ENCODE measurements at regions not wholly inside any gene's neighbourhood (a gene's known extent, or its start where the extent isn't known, plus 50 kb on each side); places are given as distances from the start of the nearest gene placed in this dataset.

DNA sequence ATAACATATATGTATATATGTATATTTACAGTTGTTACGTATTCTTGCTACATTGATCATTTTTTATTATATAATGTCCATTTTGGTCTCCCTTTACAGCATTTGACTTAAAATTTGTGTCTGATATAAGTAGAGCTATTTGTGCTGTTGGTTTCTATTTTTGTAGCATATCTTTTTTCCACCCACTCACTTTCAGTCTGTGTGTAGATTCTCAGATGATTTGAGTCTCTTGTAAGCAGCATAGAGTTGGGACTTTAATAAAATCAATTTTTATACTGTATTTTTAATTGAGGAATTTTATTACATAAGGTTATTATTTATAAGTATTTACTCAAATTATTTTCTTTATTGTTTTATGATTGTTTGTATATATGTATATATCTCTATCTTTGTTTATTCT is 1293.7 kb downstream of the TMEM121 start:
- TF ChIP-seq, protein P1, sequence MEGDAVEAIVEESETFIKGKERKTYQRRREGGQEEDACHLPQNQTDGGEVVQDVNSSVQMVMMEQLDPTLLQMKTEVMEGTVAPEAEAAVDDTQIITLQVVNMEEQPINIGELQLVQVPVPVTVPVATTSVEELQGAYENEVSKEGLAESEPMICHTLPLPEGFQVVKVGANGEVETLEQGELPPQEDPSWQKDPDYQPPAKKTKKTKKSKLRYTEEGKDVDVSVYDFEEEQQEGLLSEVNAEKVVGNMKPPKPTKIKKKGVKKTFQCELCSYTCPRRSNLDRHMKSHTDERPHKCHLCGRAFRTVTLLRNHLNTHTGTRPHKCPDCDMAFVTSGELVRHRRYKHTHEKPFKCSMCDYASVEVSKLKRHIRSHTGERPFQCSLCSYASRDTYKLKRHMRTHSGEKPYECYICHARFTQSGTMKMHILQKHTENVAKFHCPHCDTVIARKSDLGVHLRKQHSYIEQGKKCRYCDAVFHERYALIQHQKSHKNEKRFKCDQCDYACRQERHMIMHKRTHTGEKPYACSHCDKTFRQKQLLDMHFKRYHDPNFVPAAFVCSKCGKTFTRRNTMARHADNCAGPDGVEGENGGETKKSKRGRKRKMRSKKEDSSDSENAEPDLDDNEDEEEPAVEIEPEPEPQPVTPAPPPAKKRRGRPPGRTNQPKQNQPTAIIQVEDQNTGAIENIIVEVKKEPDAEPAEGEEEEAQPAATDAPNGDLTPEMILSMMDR (IDR thresholded peaks at IDR 0.05; ENCODE audit: insufficient read depth, low read depth, low read length), result no peak
- TF ChIP-seq EZH2 (IDR thresholded peaks at IDR 0.05; ENCODE audit: insufficient read depth, low read length), result no peak
